CD14-positive monocyte (primary cell): ENCODE measurements at regions not wholly inside any gene's neighbourhood (a gene's known extent, or its start where the extent isn't known, plus 50 kb on each side); places are given as distances from the start of the nearest gene placed in this dataset.

ENCODE experiments used
- DNase-seq, 3 donors: peaks; one replicate each; pipeline ENCODE4 v3.0.0-alpha.2; 2011 to 2022
- H2AFZ ChIP-seq: 2 replicates; pipeline ENCODE4 v1.6.0; 2012; ENCODE audit warnings: mild to moderate bottlenecking, low read depth, low read length, inconsistent platforms; ENCODE audit not compliant: insufficient read depth, poor library complexity, severe bottlenecking
- H3K27ac ChIP-seq, 2 donors: 1 replicate in 1 of 2; 2 replicates in 1 of 2; pipeline ENCODE4 v1.5.1; 2012 to 2013; ENCODE audit warnings: low read length in 2 of 2, control low read depth in 1 of 2, inconsistent platforms in 1 of 2, low read depth in 1 of 2, mild to moderate bottlenecking in 1 of 2
- H3K27me3 ChIP-seq, 2 donors: one replicate each; pipeline versions ENCODE4 v1.6.0 to v1.6.1; 2011 to 2013; ENCODE audit warnings: low read length in 2 of 2; ENCODE audit not compliant: control insufficient read depth in 2 of 2, insufficient read depth in 2 of 2
- H3K36me3 ChIP-seq, 2 donors: replicated peaks in 1 of 2; 1 replicate in 1 of 2; 2 replicates in 1 of 2; pipeline versions ENCODE4 v1.5.1 to v1.6.1; 2012 to 2013; ENCODE audit warnings: low read length in 2 of 2, control low read depth in 1 of 2, inconsistent platforms in 1 of 2, mild to moderate bottlenecking in 1 of 2; ENCODE audit not compliant: insufficient read depth in 2 of 2, control insufficient read depth in 1 of 2
- H3K4me1 ChIP-seq, 2 donors: 1 replicate in 1 of 2; 2 replicates in 1 of 2; pipeline versions ENCODE4 v1.5.1 to v1.6.1; 2012 to 2013; ENCODE audit warnings: low read length in 2 of 2, control low read depth in 1 of 2, inconsistent platforms in 1 of 2, mild to moderate bottlenecking in 1 of 2, moderate library complexity in 1 of 2; ENCODE audit not compliant: insufficient read depth in 2 of 2, control insufficient read depth in 1 of 2
- H3K4me2 ChIP-seq: replicated peaks from 2 replicates; pipeline ENCODE3; 2012; ENCODE audit warnings: low read length, moderate library complexity, mild to moderate bottlenecking; ENCODE audit not compliant: poor library complexity, severe bottlenecking; ENCODE audit errors: extremely low read depth
- H3K4me3 ChIP-seq, 3 experiments: fragments of 200-600 bp in 1 of 3; sonication (generic) in 1 of 3; replicated peaks in 1 of 3; 1 replicate in 2 of 3; 2 replicates in 1 of 3; pipeline ENCODE4 v1.5.1; 2011 to 2013; ENCODE audit warnings: low read length in 3 of 3, mild to moderate bottlenecking in 3 of 3, control low read depth in 2 of 3, low read depth in 2 of 3, inconsistent platforms in 1 of 3, moderate library complexity in 1 of 3
- H3K79me2 ChIP-seq: 2 replicates; pipeline ENCODE4 v1.6.0; 2012; ENCODE audit warnings: mild to moderate bottlenecking, control low read depth, inconsistent platforms, low read length, moderate library complexity; ENCODE audit not compliant: insufficient read depth
- H3K9ac ChIP-seq: 2 replicates; pipeline ENCODE4 v1.6.0; 2017; ENCODE audit warnings: low read length, mild to moderate bottlenecking; ENCODE audit not compliant: insufficient read depth, poor library complexity, severe bottlenecking
- H3K9me3 ChIP-seq, 2 donors: replicated peaks in 1 of 2; 1 replicate in 1 of 2; 2 replicates in 1 of 2; pipeline versions ENCODE4 v1.5.1 to v1.6.1; 2012 to 2013; ENCODE audit warnings: low read length in 2 of 2, control low read depth in 1 of 2; ENCODE audit not compliant: control insufficient read depth in 1 of 2, insufficient read depth in 1 of 2
- H4K20me1 ChIP-seq: 2 replicates; pipeline ENCODE4 v1.6.0; 2012; ENCODE audit warnings: mild to moderate bottlenecking, low read length, control low read depth, moderate library complexity; ENCODE audit not compliant: insufficient read depth
- H3K27ac Mint-ChIP-seq, 7 donors: one replicate each; pipeline ENCODE4 v1.8.0; 2020; ENCODE audit warnings: mild to moderate bottlenecking in 7 of 7, mixed read lengths in 7 of 7, moderate library complexity in 6 of 7, inconsistent platforms in 2 of 7
- H3K27me3 Mint-ChIP-seq, 3 donors: one replicate each; pipeline ENCODE4 v1.8.0; 2021 to 2022; ENCODE audit warnings: low read depth in 3 of 3, mild to moderate bottlenecking in 3 of 3, mixed read lengths in 3 of 3, moderate library complexity in 3 of 3, inconsistent platforms in 1 of 3
- H3K36me3 Mint-ChIP-seq, 2 donors: one replicate each; pipeline ENCODE4 v1.8.0; 2020; ENCODE audit warnings: mixed read lengths in 2 of 2, inconsistent platforms in 1 of 2, mild to moderate bottlenecking in 1 of 2
- H3K4me1 Mint-ChIP-seq: one replicate; pipeline ENCODE4 v1.8.0; 2020; ENCODE audit warnings: mild to moderate bottlenecking, mixed read lengths
- H3K4me3 Mint-ChIP-seq, 2 donors: one replicate each; pipeline ENCODE4 v1.8.0; 2020; ENCODE audit warnings: mild to moderate bottlenecking in 2 of 2, mixed read lengths in 2 of 2, moderate library complexity in 1 of 2
- H3K9me3 Mint-ChIP-seq, 7 donors: one replicate each; pipeline ENCODE4 v1.8.0; 2020 to 2022; ENCODE audit warnings: mixed read lengths in 7 of 7, mild to moderate bottlenecking in 6 of 7, moderate library complexity in 6 of 7, inconsistent platforms in 2 of 7
- WGBS: methylation state at CpG from one replicate; pipeline ENCODE4 v1.1.5; 2013; ENCODE audit warnings: missing lambda C conversion rate; ENCODE audit not compliant: insufficient coverage; 5-methylcytosine and 5-hydroxymethylcytosine counted together
- intact Hi-C, 2 donors: fragments of 100-400 bp; cut with micrococcal nuclease; formaldehyde crosslinking; loops; one replicate each; pipeline versions ENCODE4 v1.15.0 to v1.15.1; 2023
- TF ChIP-seq, protein P1 (sequence below): fragments of 200-600 bp; IDR thresholded peaks from one replicate; pipeline ENCODE4 v1.8.0; 2022; ENCODE audit warnings: antibody characterized with exemption, mild to moderate bottlenecking

DNA sequence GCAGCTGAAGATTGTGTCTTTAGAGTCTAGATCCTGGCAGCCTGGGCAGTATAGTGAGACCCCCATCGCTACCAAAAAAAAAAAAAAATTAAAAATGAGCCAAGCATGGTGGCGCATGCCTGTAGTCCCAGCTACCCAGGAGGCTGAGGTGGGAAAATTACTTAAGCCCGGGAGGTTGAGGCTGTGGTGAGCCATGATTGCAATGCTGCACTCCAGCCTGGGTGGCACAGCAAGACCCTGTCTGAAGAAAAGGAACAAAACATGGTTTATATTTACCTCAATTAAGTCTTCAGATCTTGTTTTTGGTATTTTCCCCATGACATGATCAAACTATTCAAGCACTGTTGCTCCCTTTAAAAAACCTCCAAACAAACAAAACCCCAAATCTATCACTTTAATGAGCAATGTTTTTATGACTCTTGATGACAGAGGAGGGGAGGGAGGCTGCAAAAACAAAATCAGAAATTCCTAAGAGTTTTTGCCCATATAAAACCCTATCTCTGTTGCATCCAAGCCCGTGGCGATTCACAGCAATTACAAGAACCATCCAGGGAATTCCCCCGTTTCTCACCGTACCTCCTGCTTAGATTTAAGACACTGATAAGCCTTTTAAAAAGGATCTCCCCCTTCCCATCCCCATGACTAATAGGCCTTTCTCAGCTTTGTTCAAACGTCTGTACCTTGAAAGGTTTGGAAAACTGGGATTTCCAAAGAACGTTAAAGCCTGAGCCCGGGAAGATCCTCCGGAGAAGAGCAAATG, 259.9 kb downstream of the BMP7 start:
- no peak overlapping the region for H3K4me3 Mint-ChIP-seq
- no peak overlapping the region for H3K27ac Mint-ChIP-seq
- H2AFZ ChIP-seq: no peak overlapping the region

DNA sequence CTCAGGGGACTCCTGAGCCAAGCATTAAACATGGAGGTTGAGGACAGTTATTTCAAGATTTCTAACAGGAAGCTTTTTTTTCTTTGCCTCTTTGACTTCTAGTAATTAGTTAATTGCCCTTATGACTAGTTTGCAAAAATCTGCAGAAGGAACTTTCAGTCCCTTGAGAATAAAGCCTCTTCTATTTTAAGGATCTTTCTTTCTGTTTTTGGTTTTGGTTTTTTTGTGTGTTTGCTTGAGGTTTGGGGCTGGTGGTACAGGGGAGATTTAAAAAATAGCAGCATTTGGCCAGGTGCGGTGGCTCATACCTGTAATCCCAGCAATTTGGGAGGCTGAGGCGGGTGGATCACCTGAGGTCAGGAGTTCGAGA, 259.3 kb downstream of the BMP7 start:
- DNase-seq: no peak
- Mint-ChIP-seq H3K36me3 (no peaks in the 10 kb centered on the region), H3K27me3 (peaks cover 20 to 33% (median 24%) of the 10 kb centered on the region in 3 donors), H3K4me3 (no peak overlapping the region), H3K27ac (no peak overlapping the region), H3K9me3 (no peaks in the 10 kb centered on the region), H3K4me1 (no peaks in the 10 kb centered on the region)
- Histone ChIP-seq H3K4me1 (no peaks in the 10 kb centered on the region), H3K4me3 (no peak overlapping the region), H3K9me3 (no peaks in the 10 kb centered on the region), H3K27ac (no peak overlapping the region), H3K27me3 (peaks cover 0 to 4% of the 10 kb centered on the region in 2 donors), H3K79me2 (no peaks in the 10 kb centered on the region), H2AFZ (no peak overlapping the region), H3K9ac (no peak overlapping the region), H4K20me1 (no peaks in the 10 kb centered on the region), H3K36me3 (no peaks in the 10 kb centered on the region), H3K4me2 (no peak overlapping the region)
- intact Hi-C loops: no loop called here
- TF ChIP-seq, protein P1, sequence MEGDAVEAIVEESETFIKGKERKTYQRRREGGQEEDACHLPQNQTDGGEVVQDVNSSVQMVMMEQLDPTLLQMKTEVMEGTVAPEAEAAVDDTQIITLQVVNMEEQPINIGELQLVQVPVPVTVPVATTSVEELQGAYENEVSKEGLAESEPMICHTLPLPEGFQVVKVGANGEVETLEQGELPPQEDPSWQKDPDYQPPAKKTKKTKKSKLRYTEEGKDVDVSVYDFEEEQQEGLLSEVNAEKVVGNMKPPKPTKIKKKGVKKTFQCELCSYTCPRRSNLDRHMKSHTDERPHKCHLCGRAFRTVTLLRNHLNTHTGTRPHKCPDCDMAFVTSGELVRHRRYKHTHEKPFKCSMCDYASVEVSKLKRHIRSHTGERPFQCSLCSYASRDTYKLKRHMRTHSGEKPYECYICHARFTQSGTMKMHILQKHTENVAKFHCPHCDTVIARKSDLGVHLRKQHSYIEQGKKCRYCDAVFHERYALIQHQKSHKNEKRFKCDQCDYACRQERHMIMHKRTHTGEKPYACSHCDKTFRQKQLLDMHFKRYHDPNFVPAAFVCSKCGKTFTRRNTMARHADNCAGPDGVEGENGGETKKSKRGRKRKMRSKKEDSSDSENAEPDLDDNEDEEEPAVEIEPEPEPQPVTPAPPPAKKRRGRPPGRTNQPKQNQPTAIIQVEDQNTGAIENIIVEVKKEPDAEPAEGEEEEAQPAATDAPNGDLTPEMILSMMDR: no peak
- WGBS: no CpG with 5 or more reads among the region's 3 CpGs

More for the DNA sequence above, 259.9 kb downstream of the BMP7 start:
- Histone ChIP-seq H3K4me3 (no peak overlapping the region), H3K27me3 (peaks cover 0 to 4% of the 10 kb centered on the region in 2 donors), H3K9ac (no peak overlapping the region), H3K9me3 (no peaks in the 10 kb centered on the region), H3K4me2 (no peak overlapping the region), H3K27ac (no peak overlapping the region), H3K79me2 (no peaks in the 10 kb centered on the region), H3K4me1 (no peaks in the 10 kb centered on the region), H3K36me3 (no peaks in the 10 kb centered on the region), H4K20me1 (no peaks in the 10 kb centered on the region)
- intact Hi-C loops: no loop called here
- DNase-seq: no peak
- Mint-ChIP-seq H3K27me3 (peaks cover 20 to 33% (median 22%) of the 10 kb centered on the region in 3 donors), H3K9me3 (no peaks in the 10 kb centered on the region), H3K4me1 (no peaks in the 10 kb centered on the region), H3K36me3 (no peaks in the 10 kb centered on the region)
- WGBS: 5% methylated on average over 8 of the region's 11 CpGs
- TF ChIP-seq, protein P1: no peak
